HS-5 (cell line): ENCODE measurements at regions not wholly inside any gene's neighbourhood (a gene's known extent, or its start where the extent isn't known, plus 50 kb on each side); places are given as distances from the start of the nearest gene placed in this dataset.
A peak's percentile ranks its signal among the peaks of the same experiment; 100 is the strongest.
"Not testable (repeated sequence)": the region's sequence is repeated elsewhere in the genome, so short reads cannot be mapped to it uniquely, and the experiment has no call there.

ENCODE experiments used
- DNase-seq: peaks from one replicate; pipeline ENCODE4 v3.0.0-alpha.2; 2012; ENCODE audit warnings: low read depth

DNA sequence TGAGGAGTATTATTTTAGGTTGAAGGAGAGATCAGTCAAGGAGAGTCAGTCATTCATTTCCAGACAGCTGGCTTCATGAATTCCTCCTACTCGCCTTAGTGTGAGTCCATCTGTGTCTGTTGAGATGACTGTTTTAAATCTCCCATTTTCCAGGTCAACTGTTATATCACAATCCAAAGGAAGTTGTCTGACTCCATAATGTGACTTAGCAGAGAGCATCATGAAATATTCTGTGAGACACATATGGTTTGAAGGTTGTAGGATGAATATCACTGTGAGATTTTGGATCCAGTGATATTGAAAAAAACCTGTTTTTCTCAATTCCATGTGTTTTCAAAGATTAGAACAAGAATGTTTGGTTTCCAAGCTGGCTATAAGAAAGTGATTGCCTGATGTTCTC is 530.2 kb upstream of the MAN1A1 start:
- no peak for DNase-seq

DNA sequence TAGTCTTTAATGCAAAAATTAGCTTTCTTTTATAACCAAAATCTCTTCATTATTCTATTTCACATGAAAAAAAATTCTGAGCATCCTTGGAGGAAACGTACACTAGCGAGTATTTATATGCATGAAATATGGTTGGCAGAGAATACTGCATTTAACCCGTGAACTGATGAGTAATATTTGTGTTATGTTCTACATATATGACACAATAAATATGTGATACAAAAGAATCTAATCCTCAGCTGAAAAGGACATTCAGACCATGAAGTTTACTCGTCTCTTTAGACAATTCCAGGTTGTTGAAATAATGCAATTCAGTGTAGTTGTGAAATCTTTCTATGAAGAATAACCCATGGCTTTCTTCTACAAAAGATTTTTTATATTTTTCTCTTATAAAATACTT is 524.8 kb upstream of the MAN1A1 start:
- no peak for DNase-seq

DNA sequence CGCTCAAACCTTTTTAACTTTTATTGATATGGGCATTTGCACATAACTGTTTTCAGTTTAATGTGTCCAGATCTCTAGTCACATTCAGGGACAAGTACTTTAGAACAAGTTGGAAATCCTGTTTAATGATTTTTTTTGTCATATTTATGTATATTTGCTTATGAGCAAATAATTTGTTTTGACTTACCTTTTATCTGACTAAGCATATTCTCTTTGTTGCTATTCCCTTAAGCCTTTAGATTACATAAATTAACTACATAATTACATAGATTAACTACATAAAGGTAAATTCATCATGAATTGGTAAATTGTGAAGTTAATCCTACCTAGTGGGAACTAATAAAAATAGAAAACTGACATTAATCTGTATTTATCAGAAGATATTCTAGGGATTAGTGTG is 523.5 kb upstream of the MAN1A1 start:
- no peak for DNase-seq

DNA sequence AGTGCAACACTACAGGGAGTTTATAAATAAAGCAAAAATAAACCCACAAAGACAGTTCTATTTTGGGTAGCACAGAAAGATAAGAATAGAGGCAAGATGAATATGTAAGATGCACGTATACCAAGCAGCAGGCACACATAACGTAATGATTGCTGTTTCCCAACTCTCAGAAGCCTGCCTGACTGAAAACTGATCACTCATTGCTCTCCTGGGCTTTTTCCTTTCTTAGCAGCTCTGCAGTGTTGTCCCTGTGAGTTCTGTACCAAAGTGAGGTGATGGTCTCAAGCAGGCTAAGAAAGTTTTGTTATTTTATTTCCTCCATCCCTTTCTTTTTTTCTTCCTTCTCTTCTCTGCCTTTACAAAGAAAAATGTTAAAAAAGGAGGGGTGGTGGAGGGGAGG is 522.0 kb upstream of the MAN1A1 start:
- no peak for DNase-seq

DNA sequence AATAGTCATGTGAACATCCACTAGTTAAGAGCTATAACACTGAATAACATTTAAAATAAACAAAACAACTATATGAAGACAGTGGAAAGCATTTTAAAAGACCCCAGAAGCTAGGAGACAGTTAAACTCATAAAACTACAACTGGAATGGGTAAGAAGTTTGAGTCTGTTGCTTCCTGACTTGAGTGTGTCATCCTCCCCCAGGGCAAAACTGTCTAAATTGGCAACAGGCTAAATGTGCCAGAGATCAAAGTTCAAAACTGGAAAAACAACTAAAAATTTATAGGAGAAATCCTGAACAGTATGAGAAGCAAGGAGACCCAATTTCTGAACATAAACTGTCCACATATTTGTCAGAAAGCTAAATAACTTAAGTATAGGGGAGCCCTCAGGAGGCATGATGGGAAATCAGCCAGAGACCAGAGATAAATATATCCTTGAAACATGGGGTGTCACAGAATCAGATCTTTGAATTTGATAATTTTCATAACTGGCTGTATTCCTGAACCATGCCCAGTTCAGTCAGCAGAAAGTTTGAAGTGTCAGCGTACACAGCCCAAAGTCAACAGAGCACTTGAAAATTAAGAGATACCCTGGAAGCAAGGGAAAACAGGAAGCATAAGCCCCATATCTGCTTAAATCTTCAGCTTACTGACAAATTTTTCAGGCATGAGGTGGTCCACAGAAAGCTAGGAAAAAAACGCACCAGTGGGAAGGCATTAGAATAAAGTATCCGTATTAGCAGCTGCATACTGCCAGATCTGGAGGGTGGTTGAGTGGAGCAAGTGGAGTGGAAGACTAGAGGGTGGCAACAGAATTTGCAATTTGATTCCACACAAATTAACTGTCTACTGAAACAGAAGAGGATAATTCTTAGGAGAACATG is 516.1 kb upstream of the MAN1A1 start:
- no peak for DNase-seq

DNA sequence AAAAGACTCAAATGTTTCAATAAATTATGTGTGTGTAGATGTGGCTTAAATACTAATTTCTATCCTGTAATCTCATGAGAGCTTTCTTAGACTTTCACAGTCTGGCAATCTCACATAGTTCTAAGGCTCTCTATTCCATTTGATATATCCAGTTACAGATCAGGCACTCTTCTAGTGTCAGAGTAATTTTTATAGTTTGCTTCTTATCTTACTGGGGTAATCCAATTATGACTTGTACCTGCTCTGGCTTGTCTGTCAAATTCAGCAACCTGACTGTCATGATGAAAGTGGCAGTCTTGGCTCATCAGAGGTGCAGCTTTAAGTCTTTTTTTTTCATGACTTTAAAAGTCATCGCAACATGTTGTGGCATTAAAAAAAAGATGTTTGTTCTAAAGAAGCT is 513.2 kb upstream of the MAN1A1 start:
- no peak for DNase-seq

DNA sequence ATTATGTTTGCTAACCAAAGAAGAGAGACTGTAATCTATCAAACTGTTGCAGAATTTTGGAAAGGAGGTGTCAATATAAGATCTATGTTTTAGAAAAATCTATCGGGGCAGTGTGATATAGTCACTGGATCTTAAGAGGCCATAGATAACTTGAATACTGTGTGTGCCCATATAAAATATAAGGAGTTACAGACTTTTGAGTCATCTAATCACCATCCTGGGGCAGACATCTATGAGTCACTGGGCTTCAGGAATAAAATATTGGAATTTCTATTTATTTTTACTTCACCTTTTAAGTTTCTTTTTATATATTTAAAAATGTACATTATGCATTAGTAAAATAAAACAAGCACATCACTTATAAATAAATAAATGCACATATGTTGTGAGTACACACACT is 509.3 kb upstream of the MAN1A1 start:
- peak; percentile 11 for DNase-seq

DNA sequence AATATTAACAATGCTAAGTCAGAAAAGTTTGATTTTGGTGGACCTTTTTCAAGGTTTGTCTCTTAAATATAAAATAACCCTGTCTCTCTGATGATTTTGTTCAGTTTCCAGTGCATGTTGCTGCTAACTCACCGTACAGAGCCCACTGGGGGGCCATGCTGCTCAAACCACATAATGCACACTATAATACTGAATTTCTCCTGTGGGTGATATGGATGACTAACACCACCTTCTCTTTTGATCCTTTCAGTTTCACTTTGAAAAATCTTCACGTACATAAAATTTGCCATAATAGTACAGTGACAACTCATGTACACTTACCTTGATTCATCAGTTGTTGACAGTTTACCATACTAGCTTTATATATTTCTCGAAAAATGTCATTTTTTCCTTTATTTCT is 506.6 kb upstream of the MAN1A1 start:
- no peak for DNase-seq

DNA sequence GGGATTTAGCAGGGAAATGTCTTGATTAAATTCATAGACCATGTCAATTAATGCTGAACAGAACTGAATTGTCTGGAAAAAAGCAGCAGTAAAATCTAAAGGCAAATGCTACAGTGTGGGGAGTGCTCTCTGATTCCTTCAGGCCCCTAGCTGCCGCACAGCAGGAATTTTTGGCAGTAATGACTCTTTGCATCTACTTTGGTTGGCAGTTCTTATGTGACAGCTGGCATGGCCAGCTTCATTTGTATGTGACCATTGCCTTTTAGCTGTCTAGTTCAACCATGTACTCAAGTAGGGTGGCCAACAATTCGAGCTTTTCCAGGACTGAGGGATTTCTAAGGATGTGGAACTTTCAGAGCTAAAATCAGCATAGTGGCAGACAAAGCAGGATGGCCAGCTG is 499.1 kb upstream of the MAN1A1 start:
- DNase-seq: no peak

DNA sequence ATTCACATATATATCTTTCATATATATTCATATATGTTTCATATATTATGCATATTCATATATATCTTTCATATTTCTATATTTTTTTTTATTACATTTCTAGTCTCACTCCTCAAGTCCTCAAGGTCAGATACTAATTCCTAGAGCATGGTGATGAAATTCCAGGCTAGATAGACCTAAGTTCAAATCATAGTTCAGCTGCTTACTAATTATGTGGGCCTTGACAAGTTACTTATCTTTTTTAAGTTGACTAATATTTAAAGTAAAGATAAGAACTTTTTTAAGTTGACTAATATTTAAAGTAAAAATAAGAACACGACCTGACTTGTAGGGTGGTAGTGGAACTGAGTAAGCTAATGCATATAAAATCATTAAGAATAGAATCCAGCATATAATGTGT is 495.6 kb upstream of the MAN1A1 start:
- DNase-seq: no peak

DNA sequence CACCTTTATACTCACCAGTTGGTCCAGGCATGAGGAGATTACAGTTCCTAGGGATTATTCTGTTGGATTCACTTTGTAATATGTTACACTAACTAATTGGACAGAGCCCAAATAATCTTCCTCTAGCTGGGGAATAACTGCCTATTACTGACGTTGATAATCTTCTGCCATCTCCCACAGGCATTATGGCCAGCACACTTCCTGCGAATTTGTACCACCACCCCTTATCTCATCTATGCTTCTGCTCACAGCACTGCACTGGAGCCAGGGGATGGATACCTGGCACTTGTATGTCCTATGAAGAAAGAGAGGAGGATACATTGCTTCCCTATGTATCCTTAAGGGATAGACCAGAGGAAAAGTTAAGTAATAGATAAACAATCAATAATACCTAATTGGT is 494.8 kb upstream of the MAN1A1 start:
- no peak for DNase-seq

DNA sequence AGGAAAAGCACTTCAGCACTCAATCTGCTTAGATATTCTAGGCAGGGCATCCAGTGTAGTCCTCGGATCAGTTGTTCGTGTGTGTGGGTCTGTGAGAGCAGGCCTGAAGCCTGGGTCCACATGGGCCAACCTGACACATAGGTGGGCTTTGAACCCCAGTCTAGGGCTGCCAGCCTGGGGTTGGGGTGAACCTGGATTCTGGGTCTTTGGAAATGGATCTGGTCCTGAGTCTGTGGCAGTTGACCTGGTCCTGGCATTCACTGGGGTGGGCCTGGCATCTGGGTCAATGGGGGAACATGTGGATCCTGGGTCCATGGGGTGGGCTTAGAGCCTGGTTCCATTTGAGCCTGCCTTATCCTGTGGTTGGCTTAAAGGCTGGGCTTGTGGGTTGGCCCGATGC is 492.6 kb upstream of the MAN1A1 start:
- no peak for DNase-seq

DNA sequence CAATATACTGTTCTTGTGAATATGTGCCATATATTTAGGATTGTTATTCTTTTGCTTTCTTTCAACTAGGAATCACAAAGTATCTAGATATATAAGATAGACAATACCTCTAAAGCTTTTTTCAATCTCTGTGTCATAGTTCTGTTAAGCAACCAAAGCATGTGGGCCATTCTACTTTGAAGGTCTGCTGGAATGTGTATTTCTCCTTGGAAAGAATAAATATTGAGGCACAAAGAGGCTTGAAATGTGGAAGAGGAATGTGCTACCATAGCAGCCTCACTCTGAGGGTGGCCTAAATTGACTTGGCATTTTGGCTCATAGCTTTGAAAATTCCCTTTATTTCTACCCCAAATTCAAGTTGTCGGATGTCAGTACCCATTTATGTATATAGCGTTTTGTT is 488.5 kb upstream of the MAN1A1 start:
- no peak for DNase-seq

DNA sequence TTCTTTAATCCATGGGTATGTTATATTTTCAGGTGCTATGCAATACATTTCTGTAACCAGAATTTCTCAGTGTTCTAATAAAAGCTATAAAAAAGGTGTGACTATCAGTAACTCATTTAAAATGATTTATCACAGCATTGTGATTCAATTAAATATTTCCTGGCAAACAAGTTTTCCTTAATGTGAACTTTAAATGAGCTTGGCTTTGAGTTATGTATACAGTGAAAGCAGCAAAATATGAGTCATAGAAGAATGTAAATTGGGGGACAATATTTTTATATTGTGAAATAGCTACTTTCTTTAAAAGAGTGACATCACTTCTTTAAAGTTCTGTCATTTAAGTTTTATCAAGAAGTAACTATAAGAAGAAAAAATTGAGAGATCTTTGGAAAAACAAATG is 484.9 kb upstream of the MAN1A1 start:
- no peak for DNase-seq

DNA sequence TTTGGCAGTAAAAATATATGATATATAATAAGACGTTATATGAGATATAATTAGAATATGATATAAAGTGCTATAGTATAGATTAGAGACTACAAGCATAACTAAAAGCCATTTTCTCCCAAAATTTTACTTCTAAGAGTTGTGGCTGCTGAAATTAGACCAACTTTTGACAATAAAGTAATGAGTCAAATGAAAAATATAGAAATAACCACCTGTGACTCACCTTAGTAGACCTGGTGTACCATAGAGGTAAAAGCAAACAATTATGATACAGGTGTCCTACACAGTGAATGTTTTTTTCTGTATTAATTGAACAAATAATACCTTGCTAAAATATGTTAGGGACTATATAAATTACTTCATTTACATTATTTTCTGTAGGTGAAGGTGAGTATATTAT is 482.9 kb upstream of the MAN1A1 start:
- DNase-seq: no peak

DNA sequence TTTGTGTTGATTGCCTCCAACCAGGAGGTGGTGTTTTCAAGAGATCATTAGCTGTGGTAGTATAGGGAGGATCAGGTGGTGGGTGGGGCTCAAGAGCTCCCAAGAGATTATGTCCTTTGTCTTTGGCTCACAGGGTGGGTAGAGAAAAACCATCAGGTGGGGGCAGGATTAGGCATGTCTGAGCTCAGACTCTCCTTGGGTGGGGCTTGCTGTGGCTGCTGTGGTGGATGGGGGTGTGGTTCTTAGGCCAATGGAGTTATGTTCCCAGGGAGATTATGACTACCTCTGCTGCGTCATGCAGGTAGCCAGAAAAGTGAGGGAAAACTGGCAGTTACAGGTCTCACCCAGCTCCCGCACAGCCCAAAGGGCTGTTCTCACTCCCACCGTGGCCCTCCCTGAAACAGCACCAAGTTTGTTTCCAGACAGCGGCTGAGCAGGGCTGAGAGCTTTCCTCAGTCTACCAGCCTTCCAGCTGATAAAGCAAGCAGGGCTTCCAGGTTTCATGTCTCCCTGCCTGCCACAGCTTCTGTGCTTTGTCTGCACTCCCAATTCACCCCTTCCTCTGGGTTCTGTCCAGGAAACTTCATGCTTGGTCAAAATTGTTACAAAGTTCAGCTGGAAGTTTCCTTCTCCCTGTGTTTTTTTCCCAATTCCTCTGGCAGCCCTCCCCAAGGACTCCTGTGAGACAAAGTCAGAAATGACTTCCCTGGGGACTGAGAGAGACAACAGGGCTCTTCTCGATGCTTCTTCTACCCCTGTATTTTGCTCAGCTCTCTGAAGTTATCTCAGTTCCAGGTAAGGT is 481.1 kb upstream of the MAN1A1 start:
- DNase-seq: no peak

DNA sequence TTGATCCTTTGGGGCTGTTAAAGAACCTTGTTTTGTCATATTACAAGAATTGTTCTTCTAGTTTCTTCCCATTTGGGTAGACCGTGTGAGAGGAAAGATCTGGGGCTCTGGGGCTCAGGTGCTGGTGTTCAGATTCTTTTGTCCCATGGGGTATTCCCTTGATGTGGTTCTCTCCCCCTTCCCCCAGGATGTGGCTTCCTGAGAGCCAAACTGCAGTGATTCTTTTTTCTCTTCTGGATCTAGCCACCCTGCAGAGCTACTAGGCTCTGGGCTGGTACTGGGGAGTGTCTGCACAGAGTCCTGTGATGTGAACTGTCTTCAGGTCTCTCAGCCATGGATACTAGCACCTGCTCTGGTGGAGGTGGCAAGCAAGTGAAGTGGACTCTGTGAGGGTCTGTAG is 480.5 kb upstream of the MAN1A1 start:
- DNase-seq: no peak

DNA sequence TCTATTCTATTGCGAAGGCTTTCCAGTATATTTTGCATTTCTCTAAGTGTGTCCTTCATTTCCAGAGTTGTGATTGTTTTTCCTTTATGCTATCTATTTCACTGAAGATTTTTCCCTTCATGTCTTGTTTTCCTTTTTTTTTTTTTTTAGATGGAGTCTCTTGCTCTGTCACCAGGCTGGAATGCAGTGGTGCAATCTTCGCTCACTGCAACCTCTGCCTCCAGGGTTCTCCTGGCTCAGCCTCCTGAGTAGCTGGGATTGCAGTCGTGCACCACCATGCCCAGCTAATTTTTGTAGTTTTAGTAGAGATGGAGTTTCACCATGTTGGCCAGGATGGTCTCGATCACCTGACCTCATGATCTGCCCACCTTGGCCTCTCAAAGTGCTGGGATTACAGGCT is 479.9 kb upstream of the MAN1A1 start:
- DNase-seq: not testable (repeated sequence)

DNA sequence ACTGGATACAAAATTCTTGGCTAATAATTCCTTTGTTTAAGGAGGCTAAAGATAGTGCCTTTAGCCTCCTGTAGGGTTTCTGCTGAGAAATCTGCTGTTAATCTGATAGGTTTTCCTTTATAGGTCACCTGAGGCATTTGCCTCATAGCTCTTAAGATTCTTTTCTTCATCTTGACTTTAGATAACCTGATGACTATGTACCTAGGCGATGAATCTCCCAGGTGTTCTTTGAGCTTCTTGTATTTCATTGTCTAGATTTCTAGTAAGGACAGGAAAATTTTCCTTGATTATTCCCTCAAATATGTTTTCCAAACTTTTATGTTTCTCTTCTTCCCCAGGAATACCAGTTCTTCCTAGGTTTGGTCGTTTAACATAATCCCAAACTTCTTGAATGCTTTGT is 479.4 kb upstream of the MAN1A1 start:
- DNase-seq: no peak

DNA sequence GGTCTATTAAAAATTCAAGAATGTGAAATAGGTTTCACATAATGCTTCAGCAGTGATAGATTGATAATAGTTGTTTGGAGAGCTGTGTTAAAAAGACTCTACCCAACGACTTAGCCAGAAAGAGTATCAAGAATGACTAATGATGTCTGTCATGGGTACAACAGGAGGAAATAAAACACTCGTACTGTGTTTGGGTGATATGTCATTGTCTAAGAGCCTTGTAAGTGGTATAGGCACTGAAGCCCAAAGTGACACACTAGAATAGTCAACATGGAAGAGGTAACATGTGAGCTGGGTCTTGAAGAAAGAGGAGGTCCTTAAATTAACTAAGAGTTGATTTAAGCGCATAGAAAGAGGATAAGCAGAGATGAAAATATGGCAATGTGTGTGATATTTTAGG is 471.8 kb upstream of the MAN1A1 start:
- no peak for DNase-seq

DNA sequence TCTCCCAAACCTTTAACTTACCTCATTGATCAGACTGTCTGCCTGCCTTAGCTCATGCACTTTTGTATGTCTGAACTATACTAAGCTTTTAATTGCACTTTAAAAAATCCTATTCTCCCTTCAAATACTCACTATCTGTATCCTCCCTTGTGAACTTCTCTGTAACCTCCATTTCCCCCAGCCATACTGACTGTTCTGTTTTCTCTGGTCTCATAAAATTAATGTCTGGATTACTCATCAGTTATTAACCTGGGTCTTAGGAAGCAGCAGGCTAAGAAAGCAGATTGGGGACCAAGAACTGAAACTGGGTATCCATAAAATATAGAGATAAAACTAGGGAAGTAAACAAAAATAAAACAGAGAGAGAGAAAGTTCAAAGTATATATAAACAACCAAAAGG is 469.3 kb upstream of the MAN1A1 start:
- no peak for DNase-seq

DNA sequence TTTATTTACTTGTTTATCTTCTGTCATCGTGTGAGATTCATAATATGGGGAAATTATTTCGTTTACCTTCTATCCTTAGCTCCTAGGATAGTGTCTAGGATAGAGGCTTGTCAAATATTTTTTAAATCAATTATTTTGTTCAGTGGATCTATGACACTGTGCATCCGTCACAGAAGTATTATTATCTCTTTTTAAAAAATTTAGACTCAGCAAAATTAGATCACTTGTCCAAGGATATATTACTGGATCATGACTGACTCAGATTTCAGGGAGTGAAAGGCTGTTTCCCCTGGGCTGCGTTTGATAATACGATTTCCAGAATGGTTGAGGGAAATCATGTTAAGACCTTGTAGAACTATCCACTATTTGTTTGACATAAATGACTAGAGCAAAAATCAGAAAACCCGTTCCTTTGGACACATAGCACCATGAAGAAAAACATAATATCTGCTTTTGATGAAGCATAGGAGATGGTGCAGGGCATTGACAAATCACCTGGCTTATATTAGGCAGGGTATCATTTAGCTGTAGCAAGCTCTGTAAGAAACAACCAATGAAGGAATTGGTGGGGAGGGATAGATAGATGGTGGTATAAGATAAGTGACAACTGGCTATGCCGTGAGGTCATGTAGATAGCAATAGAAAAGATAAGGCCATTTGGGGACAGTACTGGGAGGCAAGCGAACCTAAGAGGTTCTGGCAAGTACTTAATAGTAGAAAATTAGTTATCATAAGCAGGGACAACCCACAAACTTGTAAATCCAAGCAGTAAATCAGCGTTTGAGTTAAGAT is 465.2 kb upstream of the MAN1A1 start:
- DNase-seq: no peak

DNA sequence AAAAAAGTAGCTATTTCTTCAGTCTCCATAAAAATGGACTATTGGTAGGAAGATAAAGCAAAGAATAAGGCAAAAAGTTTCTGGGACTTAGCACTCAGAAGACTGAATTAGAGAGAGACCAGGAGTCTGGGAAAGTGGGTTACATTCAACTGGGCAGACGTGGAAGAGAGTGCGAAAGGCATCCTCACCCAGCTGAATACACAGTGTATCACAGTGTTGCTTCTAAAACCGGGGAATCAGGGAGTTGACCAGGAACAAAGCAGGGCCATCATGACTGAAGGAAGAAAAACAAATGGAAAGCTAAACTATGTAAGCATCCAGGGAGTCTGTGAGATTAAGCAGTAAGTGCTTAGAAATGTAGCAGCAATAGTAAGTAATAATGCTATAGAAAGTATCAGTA is 452.9 kb upstream of the MAN1A1 start:
- DNase-seq: no peak
